ENCODE measurements at regions not wholly inside any gene's neighbourhood (a gene's known extent, or its start where the extent isn't known, plus 50 kb on each side); places are given as distances from the start of the nearest gene placed in this dataset.

GRCh38 chrX:97860226-97860625, 976.5 kb downstream of the RPA4 start:
- no peak for TF ChIP-seq CTCF (IDR thresholded peaks at IDR 0.05)
- no peak for TF ChIP-seq POLR2A (IDR thresholded peaks at IDR 0.05)
- no peak for TF ChIP-seq EP300 (IDR thresholded peaks at IDR 0.05)
- TF ChIP-seq POLR2AphosphoS5 (IDR thresholded peaks at IDR 0.05) = no peak
